NT2/D1 (cell line): ENCODE measurements at regions not wholly inside any gene's neighbourhood (a gene's known extent, or its start where the extent isn't known, plus 50 kb on each side); places are given as distances from the start of the nearest gene placed in this dataset.

ENCODE experiments used
- SUZ12 ChIP-seq: IDR thresholded peaks from 2 replicates; pipeline ENCODE4 v1.6.1; 2011; ENCODE audit not compliant: insufficient read length, insufficient read depth; ENCODE audit errors: extremely low read depth
- YY1 ChIP-seq: IDR thresholded peaks from 2 replicates; pipeline ENCODE4 v1.6.1; 2011; ENCODE audit not compliant: insufficient read length, insufficient read depth
- ZNF274 ChIP-seq: IDR thresholded peaks from 2 replicates; pipeline ENCODE4 v1.6.1; 2011; ENCODE audit warnings: mild to moderate bottlenecking, low read depth, low read length

DNA sequence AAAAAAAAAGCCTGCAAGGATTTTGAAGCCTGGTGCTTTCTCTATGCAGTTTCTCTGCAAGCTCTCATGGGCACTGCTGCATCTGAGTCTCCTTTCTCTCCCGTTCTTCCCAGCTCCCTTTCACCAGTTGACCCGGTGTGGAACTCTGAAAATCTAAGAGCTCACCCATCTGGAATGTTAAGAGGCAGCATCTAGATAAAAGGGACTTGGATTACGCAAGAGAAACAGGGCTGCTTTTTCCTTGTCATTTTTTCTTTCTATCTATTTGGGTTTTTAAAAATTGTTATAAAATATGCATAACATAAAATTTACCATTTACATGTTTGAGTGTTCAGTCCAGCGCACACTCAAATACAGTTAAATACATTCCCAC lies 95.2 kb upstream of the RPS6KA3 start:
- TF ChIP-seq ZNF274 (no peak), YY1 (no peak), SUZ12 (no peak)
